NCI-H2081 (cell line): ENCODE measurements at regions not wholly inside any gene's neighbourhood (a gene's known extent, or its start where the extent isn't known, plus 50 kb on each side); places are given as distances from the start of the nearest gene placed in this dataset.
"Not testable (repeated sequence)": the region's sequence is repeated elsewhere in the genome, so short reads cannot be mapped to it uniquely, and the experiment has no call there.

ENCODE experiments used
- DNase-seq, 2 experiments: peaks; one replicate each; lab custom pipeline; 2025; lab: John Stamatoyannopoulos, UW

DNA sequence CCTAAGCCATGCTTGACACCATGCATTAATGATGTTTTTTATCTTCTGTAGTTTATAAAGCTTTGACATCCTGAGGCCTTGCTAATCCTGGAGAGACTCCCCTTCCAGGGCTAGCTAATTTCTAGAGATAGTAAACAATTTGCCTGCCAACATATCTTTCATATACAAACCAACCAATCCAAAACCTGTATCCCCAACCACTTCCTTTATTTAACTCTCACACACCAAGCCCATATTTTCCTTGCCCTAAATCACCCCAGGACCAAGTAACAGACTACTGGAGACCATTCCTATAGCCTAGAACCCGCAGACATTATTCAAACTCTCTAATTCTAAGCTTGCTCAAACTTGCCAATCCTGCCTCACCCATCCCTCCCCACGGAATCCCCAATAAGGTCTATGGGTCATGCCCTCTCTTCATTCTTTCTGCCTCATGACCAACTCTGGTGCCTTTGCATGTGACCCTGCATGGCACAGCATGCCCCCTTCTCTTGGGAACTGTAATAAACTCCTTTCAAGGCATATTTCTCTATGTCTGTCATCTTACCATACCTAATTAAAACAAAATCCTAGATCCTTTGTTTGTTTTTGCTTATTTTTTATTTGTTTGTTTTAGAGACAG is 116.6 kb upstream of the CACUL1 start:
- DNase-seq, result no peak

DNA sequence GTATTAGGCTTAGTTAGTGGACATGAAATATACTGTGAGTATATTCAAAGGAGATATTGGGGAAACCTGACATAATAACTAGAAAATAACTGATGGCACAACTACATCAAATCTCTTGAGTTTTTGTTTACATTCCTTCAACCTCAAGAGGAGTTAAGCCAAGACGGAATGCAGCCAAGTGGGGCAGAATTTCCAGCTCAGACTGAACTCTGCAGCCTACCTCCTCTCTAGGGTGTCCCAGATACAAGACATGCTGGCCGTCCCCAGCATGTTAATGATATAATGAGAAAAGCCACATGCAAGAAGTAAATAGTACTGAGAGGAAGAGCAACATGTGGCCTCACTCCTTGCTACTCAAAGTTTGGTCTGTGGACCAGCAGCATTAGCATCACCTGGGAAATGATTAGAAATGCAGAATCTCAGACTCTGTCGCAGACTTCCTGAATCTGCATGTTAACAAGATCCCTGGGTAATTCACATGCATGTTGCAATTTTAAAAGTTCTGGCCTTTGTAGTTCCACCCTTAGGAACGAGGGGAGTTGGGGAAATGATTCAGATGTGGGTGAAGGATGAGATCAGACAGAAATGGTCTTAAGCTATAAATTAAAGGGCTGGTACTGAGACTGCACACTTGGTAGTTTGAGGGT is 118.4 kb upstream of the CACUL1 start:
- no peak for DNase-seq

DNA sequence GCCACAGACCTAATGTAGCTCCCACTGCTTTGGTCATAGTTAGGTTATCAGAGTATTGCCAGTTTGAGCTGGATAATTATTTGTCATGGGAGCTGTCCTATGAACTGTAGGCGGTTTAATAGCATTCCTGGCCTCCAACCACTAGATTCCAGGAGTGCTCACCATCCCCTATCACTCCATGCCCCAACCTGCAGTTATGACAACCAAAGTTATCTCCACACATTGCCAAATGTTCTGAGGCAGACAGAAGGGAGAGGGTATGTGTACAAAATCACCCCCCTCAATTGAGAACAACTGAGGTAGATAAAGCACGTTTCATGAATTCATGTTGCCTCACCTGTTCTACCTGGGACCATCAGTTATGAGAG is 119.0 kb upstream of the CACUL1 start:
- DNase-seq, result no peak

DNA sequence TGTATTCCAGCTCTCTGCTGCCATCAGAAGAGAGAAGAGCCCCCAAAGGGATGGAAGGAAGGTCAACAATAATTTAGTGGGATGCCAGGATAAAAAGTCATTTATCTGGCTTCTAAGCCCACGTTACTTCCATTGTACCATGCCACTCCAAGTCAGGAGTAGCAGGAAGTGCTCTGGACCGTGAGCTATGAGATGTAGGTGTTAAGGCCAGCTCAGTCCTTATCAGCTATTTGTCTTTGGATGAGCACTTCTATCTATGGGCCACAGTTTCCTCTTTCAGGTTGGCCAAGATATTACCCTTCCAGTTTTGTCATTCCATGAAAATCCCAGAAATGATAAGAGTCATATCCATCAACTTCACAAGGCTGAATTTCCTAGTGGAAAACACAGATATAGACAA is 119.4 kb upstream of the CACUL1 start:
- DNase-seq, result no peak

DNA sequence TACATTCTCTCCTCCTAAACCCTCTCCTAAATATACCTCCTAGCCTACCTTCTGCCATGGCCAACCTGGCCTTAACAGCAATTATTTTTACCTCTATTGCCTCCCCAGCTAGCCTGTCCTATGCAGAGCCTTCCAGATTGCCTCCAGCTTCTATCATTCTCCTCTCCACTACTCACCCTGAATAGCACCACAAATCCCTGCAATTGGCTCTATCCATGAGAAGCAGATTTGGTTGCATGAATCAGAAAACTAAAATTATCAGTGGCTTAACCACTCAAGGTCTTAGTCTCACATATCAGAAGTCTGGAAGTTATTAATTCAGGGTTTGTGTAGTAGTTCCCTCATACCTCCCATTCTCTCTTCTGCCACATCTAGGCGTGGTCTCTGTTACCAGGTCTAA is 120.3 kb upstream of the CACUL1 start:
- no peak for DNase-seq

DNA sequence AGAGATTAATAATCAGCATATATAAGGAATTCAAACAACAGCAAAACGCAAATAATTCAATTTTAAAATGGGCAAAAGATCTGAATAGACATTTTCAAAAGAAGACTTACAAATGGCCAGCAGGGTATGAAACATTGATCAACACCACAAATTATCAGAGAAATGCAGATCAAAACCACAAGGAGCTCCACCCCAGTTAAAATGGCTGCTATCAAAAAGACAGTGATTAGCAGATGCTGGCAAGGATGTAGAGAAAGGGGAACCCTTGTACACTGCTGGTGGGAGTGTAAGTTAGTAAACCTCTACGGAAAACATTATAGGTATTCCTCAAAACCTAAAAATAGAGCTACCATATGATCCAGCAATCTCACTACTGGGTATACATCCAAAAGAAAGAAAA is 128.0 kb upstream of the CACUL1 start:
- no peak for DNase-seq

DNA sequence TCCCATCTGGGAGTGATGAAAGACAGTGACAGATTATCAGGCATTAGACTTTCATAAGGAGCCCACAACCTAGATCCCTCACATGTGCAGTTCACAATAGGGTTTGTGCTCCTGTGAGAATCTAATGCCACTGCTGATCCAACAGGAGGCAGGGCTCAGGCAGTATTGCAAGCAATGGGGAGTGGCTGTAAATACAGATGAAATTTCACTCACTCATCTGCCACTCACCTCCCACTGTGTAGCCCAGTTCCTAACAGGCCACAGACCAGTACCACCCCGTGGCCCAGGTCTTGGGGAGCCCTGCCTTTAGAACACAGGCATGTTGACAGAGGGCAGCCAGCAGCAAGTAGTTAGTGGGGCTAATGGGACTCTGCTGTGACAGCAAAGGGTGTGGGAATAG is 137.3 kb upstream of the NANOS1 start:
- DNase-seq, result no peak

DNA sequence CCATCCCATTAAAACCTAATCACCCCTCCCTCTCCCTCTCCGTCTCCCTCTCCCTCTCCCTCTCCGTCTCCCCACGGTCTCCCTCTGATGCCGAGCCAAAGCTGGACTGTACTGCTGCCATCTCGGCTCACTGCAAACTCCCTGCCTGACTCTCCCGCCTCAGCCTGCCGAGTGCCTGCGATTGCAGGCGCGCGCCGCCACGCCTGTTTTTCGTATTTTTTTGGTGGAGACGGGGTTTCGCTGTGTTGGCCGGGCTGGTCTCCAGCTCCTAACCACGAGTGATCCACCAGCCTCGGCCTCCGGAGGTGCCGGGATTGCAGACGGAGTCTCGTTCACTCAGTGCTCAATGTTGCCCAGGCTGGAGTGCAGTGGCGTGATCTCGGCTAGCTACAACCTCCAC is 134.6 kb upstream of the NANOS1 start:
- not testable (repeated sequence) for DNase-seq

DNA sequence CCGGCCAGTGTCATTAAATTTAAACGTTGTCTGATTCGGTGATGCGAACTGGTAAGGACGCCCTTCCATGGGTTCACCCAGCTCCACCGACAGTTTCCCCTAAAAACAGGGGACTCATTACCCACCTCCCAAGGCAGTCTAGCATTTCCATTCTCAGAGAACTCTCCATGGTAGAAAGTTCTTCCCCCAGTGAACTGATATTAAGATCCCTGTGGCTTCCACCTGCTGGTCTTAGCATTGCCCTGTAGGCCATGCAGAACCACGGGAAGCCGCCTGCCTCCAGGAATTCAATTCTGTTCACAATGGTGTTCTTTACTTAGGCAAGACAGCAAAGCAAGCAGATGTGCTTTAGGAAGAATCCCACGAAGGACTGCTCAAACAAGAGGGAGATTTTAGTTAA is 128.9 kb upstream of the NANOS1 start:
- DNase-seq, result no peak

DNA sequence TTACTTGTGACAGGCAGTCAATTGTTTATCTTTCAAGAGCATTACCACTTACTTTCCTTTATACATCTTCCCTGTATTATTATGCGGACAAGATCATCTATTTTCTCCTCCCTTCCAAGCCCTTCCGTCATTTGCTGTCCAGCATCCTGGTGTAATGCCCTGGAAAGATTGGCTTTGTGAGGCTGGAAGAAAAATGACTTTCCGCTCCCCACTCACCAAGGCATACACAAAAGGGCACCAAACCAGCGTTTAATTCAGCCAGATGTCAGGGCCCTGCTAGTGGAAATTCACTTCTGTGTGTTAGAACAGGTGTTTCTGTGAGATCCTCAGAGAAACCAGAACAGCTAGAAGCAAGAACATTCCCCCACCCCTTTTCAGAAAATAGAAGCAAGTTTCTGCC is 128.1 kb upstream of the NANOS1 start:
- DNase-seq, result peak in 1 of 2 experiments; percentile 3

DNA sequence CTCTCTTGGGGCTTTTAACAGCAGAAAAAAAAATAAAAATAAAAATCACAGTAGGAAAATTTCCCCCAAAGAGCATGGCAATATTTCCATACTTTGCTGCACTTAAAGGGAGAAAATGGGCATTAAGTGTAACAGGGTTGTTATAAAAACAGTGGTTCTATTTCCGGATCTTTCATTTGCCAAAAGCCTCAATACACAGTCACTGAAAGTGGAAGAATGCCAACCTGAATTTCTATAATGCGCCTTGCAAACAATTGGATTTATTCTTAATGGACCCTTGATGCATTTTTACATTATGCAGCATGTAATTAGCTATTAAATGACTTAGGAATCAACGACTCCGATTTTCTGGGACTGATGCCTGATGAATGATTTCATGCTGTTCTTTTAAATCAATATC is 127.6 kb upstream of the NANOS1 start:
- peak; percentile 11 to 58 for DNase-seq

DNA sequence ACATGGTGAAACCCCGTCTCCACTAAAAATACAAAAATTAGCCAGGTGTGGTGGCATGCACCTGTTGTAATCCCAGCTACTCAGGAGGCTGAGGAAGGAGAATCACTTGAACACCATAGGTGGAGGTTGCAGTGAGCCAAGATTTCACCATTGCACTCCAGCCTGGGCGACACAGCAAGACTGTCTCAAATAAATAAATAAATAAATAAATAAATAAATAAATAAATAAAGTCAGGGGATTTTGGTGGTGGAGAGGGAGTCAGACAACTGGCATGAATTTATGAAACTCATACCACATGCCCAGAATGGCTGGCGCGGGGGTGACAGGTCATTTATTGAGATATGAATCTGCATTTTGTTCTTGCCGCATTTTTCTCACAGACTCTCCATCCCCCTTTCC is 126.9 kb upstream of the NANOS1 start:
- not testable (repeated sequence) for DNase-seq

DNA sequence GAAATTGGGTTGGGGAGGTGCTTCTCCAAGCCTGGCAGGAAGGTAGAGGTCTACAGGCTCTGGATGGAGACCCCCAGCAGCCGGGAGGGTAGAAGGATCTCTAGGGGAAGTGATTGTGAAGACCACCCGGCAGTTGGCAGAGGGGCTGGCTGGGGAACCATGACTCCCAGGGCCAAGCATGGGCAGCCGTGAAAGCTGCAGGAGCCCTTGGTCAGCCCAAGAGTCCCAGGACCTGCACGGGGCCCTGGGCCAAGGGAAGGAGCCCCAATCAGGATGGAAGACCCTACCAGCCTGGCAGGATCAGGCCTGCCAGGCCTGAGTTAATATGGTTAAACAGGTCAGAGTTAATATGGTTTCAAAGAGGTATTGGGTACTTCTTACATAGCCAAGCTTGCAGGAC is 126.3 kb upstream of the NANOS1 start:
- DNase-seq, result no peak

DNA sequence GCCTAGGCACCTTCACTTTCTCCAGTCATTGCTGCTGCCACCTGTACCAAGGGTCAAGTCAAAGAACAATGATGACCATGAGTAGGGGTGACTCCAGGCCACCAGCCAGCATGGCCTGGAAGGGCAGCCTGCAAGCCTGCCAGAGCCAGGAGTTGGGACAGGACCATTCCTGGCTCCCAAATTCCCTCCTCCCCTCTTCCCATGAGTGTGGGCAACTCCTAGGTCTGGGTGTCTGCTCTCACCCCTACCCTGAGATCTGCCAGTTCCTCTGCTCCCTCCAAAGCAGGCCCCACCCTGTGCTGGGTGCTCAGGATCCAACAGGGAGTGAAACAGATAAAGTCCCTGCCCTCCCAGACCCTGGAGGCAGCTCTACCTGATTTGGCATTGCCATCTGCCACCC is 125.8 kb upstream of the NANOS1 start:
- no peak for DNase-seq

DNA sequence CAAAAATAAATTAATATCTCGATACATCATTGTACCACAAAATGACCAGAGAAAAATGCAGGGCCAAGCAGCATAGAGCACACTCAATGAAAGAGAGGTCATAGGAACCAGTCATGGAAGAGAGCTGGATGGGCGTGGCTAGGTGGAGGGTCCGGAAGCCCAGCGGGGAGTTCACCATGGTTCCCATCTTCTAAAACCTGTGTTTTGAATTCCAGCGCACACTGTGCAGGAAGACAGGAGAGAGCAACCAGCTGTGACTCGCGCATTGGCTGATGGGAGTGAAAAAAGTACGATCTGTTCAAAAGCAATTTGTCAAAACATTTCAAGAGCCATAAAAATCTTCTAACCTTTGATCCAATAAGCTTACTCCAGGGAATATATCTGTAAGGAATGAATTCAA is 125.2 kb upstream of the NANOS1 start:
- no peak for DNase-seq

DNA sequence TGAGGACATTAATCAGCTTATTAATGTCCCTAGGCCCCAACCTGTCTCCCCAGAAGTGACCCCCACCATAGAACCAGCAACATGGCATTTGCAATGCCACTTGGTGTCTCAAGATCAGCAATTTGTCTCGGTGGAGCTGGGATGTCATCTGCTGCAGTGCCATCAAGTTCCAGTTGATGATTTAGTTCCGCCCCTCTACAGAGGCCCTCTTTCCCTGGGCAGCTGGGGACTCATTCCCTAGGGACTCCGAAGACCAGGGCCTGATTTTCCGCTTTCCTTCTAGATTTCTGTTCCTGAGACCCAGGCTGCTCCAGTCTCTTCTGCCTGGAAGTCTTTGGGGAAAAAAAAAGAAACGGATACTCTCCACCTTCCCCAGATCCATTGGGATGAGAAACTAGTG is 122.5 kb upstream of the NANOS1 start:
- no peak for DNase-seq

DNA sequence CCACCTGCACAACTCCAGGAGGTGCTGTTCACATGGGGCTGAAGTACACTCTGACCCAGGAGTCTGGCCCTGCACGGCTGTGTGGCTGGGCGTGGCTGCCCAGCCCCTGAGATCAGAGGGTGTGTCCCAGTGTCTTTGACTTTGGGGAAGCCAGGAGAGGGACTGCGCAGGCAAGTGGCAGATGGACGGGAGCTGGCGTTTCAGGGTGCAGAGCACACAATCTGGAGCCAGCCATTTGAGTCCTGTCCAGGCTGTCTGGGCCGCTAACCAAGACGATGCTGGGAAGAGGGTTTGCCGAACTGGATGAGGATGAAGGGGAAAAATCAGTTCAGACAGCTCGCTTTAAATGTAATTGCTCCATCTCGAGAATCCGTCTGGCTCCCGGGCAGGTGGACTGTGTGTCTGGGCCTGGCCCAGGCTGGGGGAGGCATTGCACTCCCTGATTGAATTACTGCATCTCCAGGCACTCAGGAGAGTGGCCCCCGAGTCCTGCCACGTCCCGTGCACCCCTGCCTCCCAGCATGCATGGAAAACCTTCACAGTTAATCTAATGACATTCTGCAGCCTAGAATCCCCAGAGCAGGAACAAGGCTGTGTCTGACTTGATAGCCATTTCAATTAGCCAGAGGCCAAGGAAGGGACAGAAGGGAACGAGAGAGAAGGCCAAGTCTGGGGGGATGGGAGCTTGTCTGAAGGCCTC is 120.8 kb upstream of the NANOS1 start:
- DNase-seq, result no peak

DNA sequence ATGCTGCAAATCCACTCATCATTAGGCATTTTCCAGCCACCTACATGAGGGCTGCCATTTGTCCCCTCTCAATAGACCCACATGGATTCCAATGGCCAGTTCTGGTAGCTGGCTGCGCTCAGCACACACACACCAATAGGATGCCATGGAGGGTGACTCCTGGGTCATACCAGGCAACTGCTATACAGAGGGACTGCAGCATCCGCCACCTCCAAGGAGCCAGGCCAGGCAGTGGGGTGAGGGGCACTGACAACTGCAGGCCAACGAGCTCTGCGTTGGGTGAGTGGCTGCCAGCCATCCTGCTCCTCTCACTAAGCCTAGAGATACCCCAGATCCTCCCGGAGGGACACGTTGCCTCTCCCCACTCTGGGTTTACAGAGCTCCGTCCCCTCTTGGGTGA is 118.8 kb upstream of the NANOS1 start:
- DNase-seq, result no peak

DNA sequence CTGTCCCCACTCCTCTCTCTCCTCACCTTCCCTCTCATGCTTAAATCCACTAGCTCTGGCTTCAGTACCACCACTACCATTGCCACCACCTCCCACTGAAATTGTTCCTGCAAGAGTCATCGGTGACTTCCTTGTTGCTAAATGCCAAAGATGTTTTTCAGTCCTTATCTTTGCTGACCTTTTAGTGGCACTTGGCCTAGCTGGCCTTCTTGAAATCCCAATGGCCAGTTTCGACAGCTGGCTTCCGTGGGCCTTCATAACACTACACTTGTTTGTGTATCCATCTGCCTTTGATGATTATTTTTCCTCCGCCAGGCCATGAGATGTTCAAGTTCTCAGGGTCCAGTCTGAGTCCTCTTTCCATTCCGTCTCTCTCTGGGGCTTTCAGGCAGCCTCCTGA is 118.2 kb upstream of the NANOS1 start:
- DNase-seq, result no peak

DNA sequence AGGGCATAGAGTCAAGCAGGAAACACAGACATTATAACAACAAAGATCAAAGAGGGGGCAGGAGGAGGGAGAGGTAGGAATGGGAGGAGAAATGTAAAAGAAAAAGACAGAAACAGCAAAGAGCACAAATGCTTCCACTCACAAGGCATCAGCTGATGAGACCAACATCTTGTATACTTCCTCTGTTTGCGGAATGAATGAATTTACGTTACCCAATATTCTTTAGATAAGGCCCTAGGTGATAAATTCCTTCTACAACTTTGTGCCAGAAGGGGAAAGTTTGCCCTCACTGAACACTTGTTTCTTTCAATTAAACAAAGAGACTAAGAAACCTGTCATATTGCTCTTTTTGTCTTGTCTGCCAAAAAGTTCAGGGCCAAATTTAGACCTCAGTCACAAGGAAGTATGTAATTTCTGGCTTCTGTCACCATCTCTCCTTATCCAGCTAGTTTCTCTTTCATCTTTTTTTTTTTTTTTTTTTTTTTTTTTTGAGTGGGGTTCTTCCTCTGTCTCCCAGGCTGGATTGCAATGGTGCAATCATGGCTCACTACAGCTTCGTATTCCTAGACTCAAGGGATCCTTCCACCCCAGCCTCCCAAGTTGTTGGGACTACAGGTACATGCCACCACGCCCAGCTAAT is 116.4 kb upstream of the NANOS1 start:
- no peak for DNase-seq

DNA sequence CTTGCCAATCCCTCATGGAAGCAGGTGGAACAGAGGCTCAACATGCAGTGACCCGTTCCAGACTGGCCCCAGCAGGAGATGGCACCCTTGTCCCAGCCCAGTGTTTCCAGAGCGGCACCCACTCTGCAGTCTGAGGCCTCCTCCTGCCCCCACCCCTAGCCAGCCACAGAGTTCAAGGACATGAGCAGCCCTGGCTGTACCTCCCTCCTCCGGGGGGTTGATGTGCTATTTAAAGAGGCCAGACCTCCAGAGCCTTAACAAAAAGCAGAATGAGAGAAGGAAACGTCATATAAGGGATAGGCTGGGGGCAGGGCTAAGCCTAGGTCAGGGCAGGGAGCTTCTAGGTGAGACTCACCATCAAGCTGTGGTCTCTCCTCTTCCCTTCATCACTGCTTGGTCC is 115.7 kb upstream of the NANOS1 start:
- no peak for DNase-seq

DNA sequence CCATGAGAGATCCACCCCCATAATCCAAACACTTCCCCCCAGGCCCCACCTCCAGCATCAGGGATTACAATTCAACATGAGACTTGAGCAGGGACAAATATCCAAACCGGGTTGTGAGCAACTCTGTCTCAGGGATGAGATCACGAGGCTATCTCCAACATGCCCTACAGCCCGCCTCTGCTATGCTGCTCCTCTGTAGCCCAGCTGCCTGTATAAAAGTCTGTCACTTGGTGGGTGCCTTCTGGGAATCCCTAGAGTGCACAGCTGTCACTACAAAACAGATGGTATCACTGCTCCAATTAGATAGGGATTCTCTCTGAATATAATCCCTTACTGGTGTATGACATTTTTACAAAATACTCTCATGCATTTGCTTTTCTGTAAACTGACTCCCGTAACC is 114.9 kb upstream of the NANOS1 start:
- DNase-seq, result no peak

DNA sequence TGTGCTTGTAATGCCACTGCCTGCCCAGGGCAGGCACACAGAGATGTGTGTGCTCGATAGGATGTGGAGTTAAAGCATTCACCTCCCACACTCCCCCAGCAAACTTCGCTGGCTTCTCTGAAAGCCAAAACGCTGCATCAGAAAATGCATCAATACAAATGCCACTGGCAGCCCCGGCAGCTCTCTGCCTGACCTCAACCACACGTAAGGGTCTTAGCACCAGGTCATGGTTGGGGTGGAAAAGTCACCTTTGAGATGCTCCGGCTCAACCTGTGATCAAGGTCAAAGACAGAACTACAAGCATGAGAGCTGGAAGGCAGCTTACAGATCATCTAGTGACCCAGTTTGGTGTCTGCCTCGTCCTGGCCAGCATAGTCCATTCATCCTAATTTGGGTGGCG is 114.4 kb upstream of the NANOS1 start:
- DNase-seq, result no peak
